Activated CD8-positive, alpha-beta memory T cell treated with anti-CD3 and anti-CD28 coated beads, Interleukin-2, amount 50 U/mL, for 24 hours (primary cell): ENCODE measurements at regions not wholly inside any gene's neighbourhood (a gene's known extent, or its start where the extent isn't known, plus 50 kb on each side); places are given as distances from the start of the nearest gene placed in this dataset.
"Not testable (repeated sequence)": the region's sequence is repeated elsewhere in the genome, so short reads cannot be mapped to it uniquely, and the experiment has no call there.

Source experiments
- DNase-seq: peaks from one replicate; pipeline ENCODE4 v3.0.0-alpha.2; 2020; ENCODE audit errors: extremely low read depth

GRCh38 chr3:106022913-106023312 lies 154.1 kb upstream of the CBLB start:
- DNase-seq, result no peak

- DNase-seq, result no peak
These were observed 156.4 kb upstream of the CBLB start for GRCh38 chr3:106025151-106025722.

- no peak for DNase-seq
These were observed 161.3 kb upstream of the CBLB start for GRCh38 chr3:106029954-106030626.

- no peak for DNase-seq
These were observed 161.8 kb upstream of the CBLB start for GRCh38 chr3:106030627-106030963.

DNA sequence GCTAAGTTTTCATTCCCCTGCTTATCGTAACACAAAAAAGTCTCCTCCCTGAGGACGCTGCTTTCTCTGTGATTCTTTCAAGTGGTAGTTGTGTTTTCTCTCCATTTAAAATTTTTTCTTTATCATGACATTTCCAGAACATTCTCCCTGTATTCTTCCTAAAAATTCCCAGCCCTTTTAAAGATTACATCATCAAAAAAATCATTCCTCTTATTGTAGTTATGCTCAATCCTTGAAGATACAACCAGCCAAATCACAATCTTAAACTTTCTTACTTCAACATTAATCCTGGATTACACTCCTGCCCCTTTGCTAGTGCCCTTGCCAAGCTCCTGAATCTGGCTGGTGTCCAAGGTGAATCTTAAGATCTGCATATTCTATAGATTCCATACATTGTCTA lies 163.7 kb upstream of the CBLB start:
- no peak for DNase-seq

GRCh38 chr3:106033654-106034053 lies 164.8 kb upstream of the CBLB start:
- no peak for DNase-seq

- DNase-seq, result no peak
These were observed 165.5 kb upstream of the CBLB start for GRCh38 chr3:106034313-106034712.

DNA sequence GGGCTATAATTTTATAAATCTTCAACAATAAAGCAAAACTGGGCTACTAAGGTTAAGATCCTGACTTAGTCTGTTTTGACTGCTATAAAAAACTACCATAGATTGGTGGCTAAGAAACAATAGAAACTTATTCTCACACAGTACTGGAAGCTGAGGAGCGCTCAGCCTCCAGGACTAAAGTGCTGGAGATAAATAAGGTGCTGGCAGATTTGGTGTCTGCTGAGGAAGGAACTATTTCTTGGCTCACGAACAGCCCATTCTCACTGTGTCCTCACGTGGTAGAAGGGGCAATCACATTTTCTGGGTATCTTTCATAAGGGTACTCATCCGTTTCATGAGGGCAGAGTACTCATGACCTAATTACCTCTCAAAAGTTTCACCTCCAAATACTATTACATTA lies 166.8 kb upstream of the CBLB start:
- DNase-seq, result no peak

DNA sequence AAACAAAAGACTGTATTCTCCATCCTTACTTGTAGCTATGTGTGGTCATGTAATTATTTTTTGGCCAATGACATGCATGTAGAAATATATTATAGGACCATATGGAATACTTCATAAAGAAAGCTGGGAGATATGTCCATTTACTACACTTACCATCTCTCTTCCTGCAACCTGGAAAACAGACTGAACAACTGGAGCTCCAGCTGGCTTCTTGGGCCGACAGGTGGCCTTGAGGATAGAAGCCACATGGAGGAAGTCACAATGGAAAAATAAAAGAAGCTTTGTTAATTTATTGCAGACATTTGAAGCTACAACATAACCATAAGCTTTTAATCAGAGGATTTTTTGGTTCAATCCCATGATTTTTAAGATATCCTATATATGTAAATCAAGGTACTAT lies 167.9 kb upstream of the CBLB start:
- no peak for DNase-seq

GRCh38 chr3:106047221-106047620 lies 178.4 kb upstream of the CBLB start:
- no peak for DNase-seq

DNA sequence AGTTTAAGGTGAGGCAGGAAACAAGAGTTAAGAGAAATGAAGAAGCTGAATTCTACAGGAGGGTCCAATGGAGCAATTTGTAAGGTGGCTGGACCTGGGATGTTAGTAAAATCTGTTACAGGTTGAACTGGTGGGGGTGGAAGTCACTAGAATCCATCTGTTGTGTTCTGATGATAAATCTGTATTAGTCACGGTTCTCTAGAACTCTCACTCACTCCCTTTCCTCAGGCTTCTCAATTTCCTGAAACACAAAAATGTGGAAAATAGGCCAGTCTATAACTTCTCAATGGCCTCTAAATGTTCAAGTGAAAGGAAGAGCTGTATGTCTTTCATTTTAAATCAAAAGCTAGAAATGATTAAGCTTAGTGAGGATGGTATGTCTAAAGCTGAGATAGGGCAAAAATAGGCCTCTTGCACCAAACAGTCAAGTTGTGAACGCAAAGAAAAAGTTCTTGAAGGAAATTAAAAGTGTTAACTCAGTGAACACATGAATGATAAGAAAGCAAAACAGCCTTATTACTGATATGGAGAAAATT lies 180.2 kb upstream of the CBLB start:
- DNase-seq, result no peak

GRCh38 chr3:106049821-106050220 lies 181.0 kb upstream of the CBLB start:
- no peak for DNase-seq

- no peak for DNase-seq
These were observed 188.1 kb upstream of the CBLB start for GRCh38 chr3:106056931-106057330.

DNA sequence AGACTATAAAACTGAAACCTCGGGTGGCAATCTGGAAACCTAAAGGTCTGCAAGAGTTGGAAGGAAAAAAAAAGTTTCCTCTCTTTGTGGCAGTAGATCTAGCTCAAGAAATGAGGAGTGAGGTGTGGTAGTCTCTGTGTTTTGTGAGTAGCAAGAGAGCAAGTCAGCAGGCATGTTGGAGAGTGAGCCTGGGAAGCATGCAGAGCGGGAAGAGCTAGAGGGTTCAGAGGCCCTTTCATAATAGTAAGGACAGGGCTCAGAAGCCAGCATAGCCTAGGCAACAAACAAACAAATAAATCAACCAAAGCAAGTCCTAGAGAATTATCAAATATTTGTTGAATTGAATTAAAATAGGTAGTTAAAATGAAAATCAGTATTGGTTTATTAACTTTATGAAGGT lies 189.7 kb upstream of the CBLB start:
- DNase-seq, result no peak

- DNase-seq, result no peak
These were observed 191.2 kb upstream of the CBLB start for GRCh38 chr3:106059953-106060517.

- DNase-seq, result no peak
These were observed 195.1 kb upstream of the CBLB start for GRCh38 chr3:106063909-106064308.

GRCh38 chr3:106065831-106066230 lies 197.0 kb upstream of the CBLB start:
- no peak for DNase-seq

GRCh38 chr3:106067711-106068110 lies 198.9 kb upstream of the CBLB start:
- DNase-seq, result no peak

DNA sequence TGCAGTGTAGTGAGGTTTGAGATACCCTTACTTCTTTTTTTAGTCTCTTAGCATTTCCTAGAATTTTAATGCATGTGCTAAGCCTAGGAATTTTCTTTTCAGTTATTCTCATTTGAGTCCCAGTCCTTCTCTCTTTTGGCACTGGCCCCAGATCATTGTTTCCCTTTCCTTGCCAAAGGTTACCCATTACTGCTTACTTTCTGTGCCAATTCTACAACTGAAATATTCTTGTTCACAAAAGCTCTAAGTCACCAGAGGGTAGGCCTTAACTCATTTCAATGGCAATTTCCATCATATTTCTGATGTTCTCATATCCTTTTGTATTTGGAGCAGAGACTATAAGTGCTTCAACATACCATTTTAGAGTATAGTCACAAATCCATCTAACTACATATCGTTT lies 199.6 kb upstream of the CBLB start:
- DNase-seq, result no peak

GRCh38 chr3:106068795-106069194 lies 200.0 kb upstream of the CBLB start:
- DNase-seq, result no peak

- no peak for DNase-seq
These were observed 201.4 kb upstream of the CBLB start for GRCh38 chr3:106070187-106070586.

DNA sequence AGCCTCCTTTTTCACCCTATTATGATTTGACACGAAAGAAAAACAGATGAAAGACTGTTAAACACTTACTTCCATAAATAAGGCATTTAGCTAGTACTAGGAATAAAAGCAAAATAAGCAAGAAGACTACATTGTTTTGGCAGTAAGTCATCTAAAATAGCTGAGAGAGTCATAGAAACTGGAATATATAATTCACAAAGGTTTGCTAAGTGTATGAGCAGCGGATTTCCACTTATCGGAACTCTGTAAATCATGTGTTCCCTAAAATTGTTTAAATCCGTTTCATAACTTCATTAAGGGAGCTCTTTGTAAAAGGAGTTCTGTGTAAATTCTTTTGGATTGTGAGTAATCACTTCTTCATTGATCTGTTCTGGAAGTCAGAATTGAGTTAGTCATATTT lies 202.5 kb upstream of the CBLB start:
- no peak for DNase-seq

GRCh38 chr3:106072596-106072995 lies 203.8 kb upstream of the CBLB start:
- not testable (repeated sequence) for DNase-seq

DNA sequence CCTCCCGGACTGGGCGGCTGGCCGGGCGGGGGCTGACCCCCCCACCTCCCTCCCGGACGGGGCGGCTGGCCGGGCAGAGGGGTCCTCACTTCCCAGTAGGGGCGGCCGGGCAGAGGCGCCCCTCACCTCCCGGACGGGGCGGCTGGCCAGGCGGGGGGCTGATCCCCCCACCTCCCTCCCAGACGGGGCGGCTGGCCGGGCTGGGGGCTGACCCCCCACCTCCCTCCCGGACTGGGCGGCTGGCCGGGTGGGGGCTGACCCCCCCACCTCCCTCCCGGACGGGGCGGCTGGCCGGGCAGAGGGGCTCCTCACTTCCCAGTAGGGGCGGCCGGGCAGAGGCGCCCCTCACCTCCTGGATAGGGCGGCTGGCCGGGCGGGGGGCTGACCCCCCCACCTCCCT lies 205.0 kb upstream of the CBLB start:
- DNase-seq, result not testable (repeated sequence)
